Endodermal cell (in vitro differentiated cells): ENCODE measurements at regions not wholly inside any gene's neighbourhood (a gene's known extent, or its start where the extent isn't known, plus 50 kb on each side); places are given as distances from the start of the nearest gene placed in this dataset.
"Not testable (repeated sequence)": the region's sequence is repeated elsewhere in the genome, so short reads cannot be mapped to it uniquely, and the experiment has no call there.

Experiments
- DNase-seq: peaks from one replicate; pipeline ENCODE4 v3.0.0-alpha.2; 2017
- H3K27ac ChIP-seq: 2 replicates; pipeline ENCODE4 v1.5.1; 2013; ENCODE audit warnings: mild to moderate bottlenecking, low read depth, low read length, moderate library complexity
- H3K27me3 ChIP-seq: 2 replicates; pipeline ENCODE4 v1.6.1; 2013; ENCODE audit warnings: mild to moderate bottlenecking, low read length, moderate library complexity; ENCODE audit not compliant: insufficient read depth, control insufficient read depth, poor library complexity, severe bottlenecking
- H3K36me3 ChIP-seq: 2 replicates; pipeline ENCODE4 v1.7.0; 2013; ENCODE audit warnings: mild to moderate bottlenecking, low read length, moderate library complexity; ENCODE audit not compliant: control insufficient read depth, insufficient read depth
- H3K4me1 ChIP-seq: one replicate; pipeline ENCODE4 v1.7.0; 2013; ENCODE audit warnings: low read length; ENCODE audit not compliant: control insufficient read depth, insufficient read depth
- H3K4me3 ChIP-seq: 2 replicates; pipeline ENCODE4 v1.5.1; 2013; ENCODE audit warnings: mild to moderate bottlenecking, low read length, moderate library complexity
- H3K9ac ChIP-seq: 2 replicates; pipeline ENCODE4 v1.6.1; 2013; ENCODE audit warnings: mild to moderate bottlenecking, low read length, moderate library complexity; ENCODE audit not compliant: poor library complexity, severe bottlenecking; ENCODE audit errors: extremely low read depth
- H3K9me3 ChIP-seq: 2 replicates; pipeline ENCODE4 v1.6.1; 2013; ENCODE audit warnings: mild to moderate bottlenecking, low read length, moderate library complexity; ENCODE audit not compliant: control insufficient read depth
- H3K27ac Mint-ChIP-seq: 2 replicates; pipeline ENCODE4 v1.8.0; 2020; ENCODE audit warnings: mixed read lengths
- H3K27me3 Mint-ChIP-seq: 2 replicates; pipeline ENCODE4 v1.8.0; 2021; ENCODE audit warnings: mild to moderate bottlenecking, mixed read lengths; ENCODE audit not compliant: insufficient read depth
- H3K36me3 Mint-ChIP-seq: 2 replicates; pipeline ENCODE4 v1.8.0; 2020; ENCODE audit warnings: low read depth, mixed read lengths
- H3K4me1 Mint-ChIP-seq: 2 replicates; pipeline ENCODE4 v1.8.0; 2020; ENCODE audit warnings: mixed read lengths
- H3K4me3 Mint-ChIP-seq: 2 replicates; pipeline ENCODE4 v1.8.0; 2020; ENCODE audit warnings: mild to moderate bottlenecking, moderate library complexity, mixed read lengths
- H3K9me3 Mint-ChIP-seq: 2 replicates; pipeline ENCODE4 v1.8.0; 2020; ENCODE audit warnings: mild to moderate bottlenecking, mixed read lengths
- CTCF ChIP-seq: fragments of 200-600 bp; sonication (generic); conservative IDR thresholded peaks from 2 replicates; pipeline ENCODE4 v1.5.0; 2021; ENCODE audit warnings: antibody characterized with exemption, mild to moderate bottlenecking
- WGBS, 2 experiments: methylation state at CpG; one replicate each; pipeline versions ENCODE4 v1.1.5 to v1.1.7; 2013; ENCODE audit warnings: missing lambda C conversion rate in 2 of 2, mixed read lengths in 1 of 2; ENCODE audit not compliant: insufficient coverage in 1 of 2, insufficient read length in 1 of 2; 5-methylcytosine and 5-hydroxymethylcytosine counted together

DNA sequence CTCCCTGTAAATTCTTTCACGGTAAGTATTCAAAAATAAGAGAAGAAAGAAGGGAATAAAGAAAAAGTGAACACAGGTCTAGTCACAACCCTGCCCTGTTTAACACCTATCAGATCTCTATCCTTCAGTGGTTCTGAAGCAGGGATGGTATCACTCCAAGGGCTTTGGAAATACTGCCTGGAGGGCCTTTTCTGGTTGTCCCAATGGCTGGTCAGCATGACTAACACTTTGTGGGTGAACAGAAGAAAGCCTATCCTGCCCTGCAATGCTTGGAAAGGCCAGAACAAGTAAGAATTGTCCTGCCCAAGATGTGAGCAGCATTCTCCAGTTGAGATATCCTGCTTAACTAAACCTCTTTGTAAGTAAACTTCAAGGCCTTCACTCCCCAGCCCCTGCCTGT lies 124.9 kb downstream of the TMEM167A start:
- Mint-ChIP-seq H3K27me3 (no peaks in the 10 kb centered on the region), H3K36me3 (no peaks in the 10 kb centered on the region), H3K9me3 (peaks cover 29% of the 10 kb centered on the region), H3K27ac (no peak overlapping the region), H3K4me1 (peaks cover 4% of the 10 kb centered on the region), H3K4me3 (no peak overlapping the region)
- Histone ChIP-seq H3K9me3 (peaks cover 10% of the 10 kb centered on the region), H3K27me3 (no peaks in the 10 kb centered on the region), H3K36me3 (no peaks in the 10 kb centered on the region), H3K9ac (no peak overlapping the region), H3K4me1 (no peaks in the 10 kb centered on the region), H3K4me3 (no peak overlapping the region), H3K27ac (no peak overlapping the region)
- no peak for DNase-seq
- WGBS, 2 experiments = 100% methylated on average over 1 of the region's 1 CpG; no CpG with 5 or more reads in 1 of the 2 experiments
- TF ChIP-seq CTCF = no peak

GRCh38 chr5:82944267-82944666 lies 132.9 kb downstream of the TMEM167A start:
- DNase-seq, H3K27me3 Mint-ChIP-seq, H3K9ac ChIP-seq, H3K36me3 ChIP-seq, H3K27me3 ChIP-seq, H3K36me3 Mint-ChIP-seq, H3K9me3 ChIP-seq, H3K4me3 ChIP-seq, H3K27ac ChIP-seq, H3K4me1 Mint-ChIP-seq, H3K4me3 Mint-ChIP-seq, H3K4me1 ChIP-seq, H3K27ac Mint-ChIP-seq: not testable (repeated sequence)
- 87 to 93% methylated on average over 3 to 8 of the region's 8 CpGs for WGBS, 2 experiments
- peaks cover 44% of the 10 kb centered on the region for H3K9me3 Mint-ChIP-seq

DNA sequence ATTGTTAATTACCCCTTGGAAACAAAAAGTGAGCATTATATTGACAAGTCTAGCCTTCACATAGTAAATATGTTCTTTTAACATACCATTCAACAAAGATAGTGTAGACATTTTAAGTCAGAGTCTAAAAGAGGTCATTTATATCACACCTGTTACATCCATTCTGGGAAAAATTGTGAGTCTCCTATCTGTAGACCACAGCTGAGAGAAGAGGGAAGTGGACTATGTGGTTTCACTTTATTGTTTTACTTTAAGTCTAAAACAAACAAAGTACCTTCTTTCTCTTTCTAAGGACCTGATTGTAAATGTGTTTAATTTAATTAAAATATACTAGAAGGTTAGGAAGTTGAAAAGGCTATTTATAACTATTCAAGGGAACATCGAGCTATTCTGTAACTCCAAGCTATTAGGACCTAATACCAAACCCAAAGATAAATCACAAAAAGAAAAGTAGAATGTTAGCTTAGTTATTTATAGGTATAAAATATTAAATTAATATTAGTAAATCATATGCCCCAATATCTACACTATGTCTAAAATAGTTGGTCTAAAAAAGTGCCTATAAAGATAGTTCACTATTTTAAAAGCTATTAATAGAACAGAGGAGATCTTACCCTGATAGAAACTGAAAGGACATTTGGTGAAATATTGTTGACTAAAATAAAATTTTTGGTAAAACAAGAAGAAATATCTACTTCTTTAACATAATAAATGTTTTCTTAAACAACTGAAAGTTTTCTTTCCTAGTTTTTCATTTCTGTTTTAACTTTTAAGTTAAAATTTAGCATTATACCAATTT lies 134.9 kb downstream of the TMEM167A start:
- H3K27ac ChIP-seq = no peak overlapping the region
- peaks cover 2% of the 10 kb centered on the region for H3K4me1 Mint-ChIP-seq
- H3K27me3 ChIP-seq = no peaks in the 10 kb centered on the region
- H3K4me3 ChIP-seq = no peak overlapping the region
- no peak overlapping the region for H3K27ac Mint-ChIP-seq
- H3K9me3 Mint-ChIP-seq = peaks cover 30% of the 10 kb centered on the region
- TF ChIP-seq CTCF = no peak
- WGBS, 2 experiments = no CpG with 5 or more reads among the region's 1 CpG
- peaks cover 5% of the 10 kb centered on the region for H3K9me3 ChIP-seq
- no peaks in the 10 kb centered on the region for H3K27me3 Mint-ChIP-seq
- no peaks in the 10 kb centered on the region for H3K4me1 ChIP-seq
- peaks cover 6% of the 10 kb centered on the region for H3K36me3 Mint-ChIP-seq
- no peaks in the 10 kb centered on the region for H3K36me3 ChIP-seq
- H3K9ac ChIP-seq = no peak overlapping the region
- DNase-seq = no peak
- no peak overlapping the region for H3K4me3 Mint-ChIP-seq
